Endothelial cell of umbilical vein (primary cell): ENCODE measurements at regions not wholly inside any gene's neighbourhood (a gene's known extent, or its start where the extent isn't known, plus 50 kb on each side); places are given as distances from the start of the nearest gene placed in this dataset.

Experiments
- BruUV-seq: library from RNA; stranded (reverse); fragments of 400-500 nt; replicated peaks from 2 replicates; lab custom pipeline; 2021; lab: Mats Ljungman, UMichigan
- CTCF ChIA-PET: fragments of 300-600, 350-600 bp; sonication (Branson Sonifier 250); formaldehyde crosslinking; loops from one replicate; lab custom pipeline; 2021; ENCODE audit warnings: antibody characterized with exemption, inconsistent platforms; lab: Charles Lee
- POLR2A ChIA-PET: fragments of 300-600, 350-600 bp; sonication (Branson Sonifier 250); formaldehyde crosslinking; loops from one replicate; lab custom pipeline; 2021; ENCODE audit warnings: antibody characterized with exemption, inconsistent platforms; lab: Charles Lee
- DNase-seq: peaks from one replicate; pipeline ENCODE4 v3.0.0-alpha.2; 2011; ENCODE audit warnings: low read depth, low spot score
- FAIRE-seq: peaks from 2 replicates; lab custom pipeline; 2011; peaks lifted over from hg19 to GRCh38; lab: Jason Lieb, UNC
- H2AFZ ChIP-seq: 2 replicates; pipeline ENCODE4 v1.6.0; 2012; ENCODE audit warnings: low read depth, low read length, control low read depth, inconsistent platforms
- H3K27ac ChIP-seq: 2 replicates; pipeline ENCODE4 v1.5.1; 2011; ENCODE audit warnings: low read depth, mild to moderate bottlenecking, control low read depth, low read length, moderate library complexity; ENCODE audit not compliant: insufficient read depth
- H3K27me3 ChIP-seq, 2 experiments: 2 replicates each; pipeline versions ENCODE4 v1.6.0 to v1.6.1; 2011; ENCODE audit warnings: low read length in 2 of 2, mixed read lengths in 1 of 2; ENCODE audit not compliant: control insufficient read depth in 2 of 2, insufficient read depth in 2 of 2
- H3K36me3 ChIP-seq, 2 experiments: 2 replicates in 1 of 2; 3 replicates in 1 of 2; pipeline ENCODE4 v1.5.1; 2011; ENCODE audit warnings: low read length in 2 of 2, mild to moderate bottlenecking in 1 of 2, moderate library complexity in 1 of 2; ENCODE audit not compliant: control insufficient read depth in 2 of 2, insufficient read depth in 2 of 2; ENCODE audit errors: extremely low read depth in 1 of 2
- H3K4me1 ChIP-seq: 3 replicates; pipeline ENCODE4 v1.5.1; 2011; ENCODE audit warnings: mild to moderate bottlenecking, low read length; ENCODE audit not compliant: control insufficient read depth, insufficient read depth; ENCODE audit errors: extremely low read depth
- H3K4me2 ChIP-seq: 2 replicates; pipeline ENCODE4 v1.6.1; 2011; ENCODE audit warnings: low read length, control low read depth, mixed read lengths; ENCODE audit not compliant: insufficient read depth
- H3K4me3 ChIP-seq, 3 experiments: fragments of 200-600 bp in 1 of 3; sonication (generic), shearing (Covaris generic) in 1 of 3; replicated peaks in 1 of 3; 2 replicates each; pipeline ENCODE4 v1.5.1; 2011 to 2016; ENCODE audit warnings: control low read depth in 3 of 3, low read length in 3 of 3, mild to moderate bottlenecking in 2 of 3, inconsistent platforms in 1 of 3, low read depth in 1 of 3, moderate library complexity in 1 of 3; ENCODE audit not compliant: insufficient read depth in 1 of 3
- H3K79me2 ChIP-seq: 2 replicates; pipeline ENCODE4 v1.6.0; 2012; ENCODE audit warnings: low read length, inconsistent platforms; ENCODE audit not compliant: control insufficient read depth, insufficient read depth
- H3K9ac ChIP-seq: replicated peaks from 2 replicates; pipeline ENCODE3; 2011; ENCODE audit warnings: low read length, control low read depth; ENCODE audit not compliant: insufficient read depth; ENCODE audit errors: extremely low read depth
- H3K9me1 ChIP-seq: replicated peaks from 3 replicates; pipeline ENCODE4 v1.6.0; 2011; ENCODE audit warnings: mild to moderate bottlenecking, low read length; ENCODE audit not compliant: control insufficient read depth, insufficient read depth; ENCODE audit errors: extremely low read depth
- H3K9me3 ChIP-seq: replicated peaks from 2 replicates; pipeline ENCODE4 v1.5.1; 2012; ENCODE audit warnings: low read length, inconsistent platforms; ENCODE audit not compliant: control insufficient read depth, insufficient read depth
- H4K20me1 ChIP-seq: replicated peaks from 2 replicates; pipeline ENCODE3; 2011; ENCODE audit warnings: mild to moderate bottlenecking, low read length; ENCODE audit not compliant: control insufficient read depth, insufficient read depth; ENCODE audit errors: extremely low read depth
- CTCF ChIP-seq, 2 donors: IDR thresholded peaks; 1 replicate in 1 of 2; 2 replicates in 1 of 2; pipeline ENCODE4 v1.5.1; 2011; ENCODE audit warnings: low read length in 2 of 2, mild to moderate bottlenecking in 2 of 2, moderate library complexity in 2 of 2, control low read depth in 1 of 2, inconsistent platforms in 1 of 2, low read depth in 1 of 2; ENCODE audit not compliant: insufficient read depth in 1 of 2; ENCODE audit errors: extremely low read depth in 1 of 2
- EZH2 ChIP-seq: IDR thresholded peaks from 2 replicates; pipeline ENCODE4 v1.6.1; 2012; ENCODE audit warnings: borderline replicate concordance, low read depth, mild to moderate bottlenecking, moderate library complexity, low read length, inconsistent platforms; ENCODE audit not compliant: severe bottlenecking
- FOS ChIP-seq: IDR thresholded peaks from 2 replicates; pipeline ENCODE4 v1.6.1; 2011; ENCODE audit warnings: mild to moderate bottlenecking, low read length, moderate library complexity, borderline replicate concordance; ENCODE audit not compliant: insufficient read depth
- GATA2 ChIP-seq: IDR thresholded peaks from 2 replicates; pipeline ENCODE4 v1.7.0; 2011; ENCODE audit warnings: low read depth, mild to moderate bottlenecking, moderate library complexity, mixed read lengths, low read length; ENCODE audit not compliant: insufficient read length, insufficient read depth
- JUN ChIP-seq: IDR thresholded peaks from 2 replicates; pipeline ENCODE4 v1.6.1; 2011; ENCODE audit warnings: borderline replicate concordance, low read depth; ENCODE audit not compliant: insufficient read length, insufficient read depth
- MAX ChIP-seq: IDR thresholded peaks from 2 replicates; pipeline ENCODE4 v1.6.1; 2011; ENCODE audit not compliant: insufficient read depth, insufficient read length
- MYC ChIP-seq: IDR thresholded peaks from one replicate; pipeline ENCODE4 v1.6.1; 2011; ENCODE audit warnings: mild to moderate bottlenecking, low read depth, low read length
- POLR2A ChIP-seq: IDR thresholded peaks from 2 replicates; pipeline ENCODE4 v1.6.1; 2012; ENCODE audit warnings: low read depth, mild to moderate bottlenecking, control low read depth, low read length
- POLR2AphosphoS5 ChIP-seq: IDR thresholded peaks from 2 replicates; pipeline ENCODE4 v1.6.1; 2012; ENCODE audit warnings: low read depth, mild to moderate bottlenecking, control low read depth, low read length, moderate library complexity; ENCODE audit not compliant: insufficient read depth
- dilution Hi-C: fragments of 300-500 bp; cut with MboI; formaldehyde crosslinking; loops from one replicate; pipeline ENCODE4 v1.15.0; 2019; ENCODE audit warnings: low sequenced_read_pairs; ENCODE audit not compliant: extremely low pct_ligation_motif_present
- intact Hi-C: fragments of 100-400 bp; cut with micrococcal nuclease; formaldehyde crosslinking; loops from one replicate; pipeline ENCODE4 v1.10.0; 2022

- Histone ChIP-seq H3K9me3 (no peaks in the 10 kb centered on the region), H3K4me1 (no peaks in the 10 kb centered on the region), H3K27me3 (peaks cover 4 to 8% of the 10 kb centered on the region in 2 experiments), H3K79me2 (no peaks in the 10 kb centered on the region), H3K27ac (no peak overlapping the region), H3K9me1 (no peaks in the 10 kb centered on the region), H2AFZ (no peak overlapping the region), H3K9ac (no peak overlapping the region), H4K20me1 (no peaks in the 10 kb centered on the region), H3K4me3 (no peak overlapping the region), H3K4me2 (no peak overlapping the region), H3K36me3 (no peaks in the 10 kb centered on the region)
- DNase-seq (no peak), FAIRE-seq (no peak)
- CTCF ChIA-PET = interaction anchor here (1.3 kb wide), 1 partner anchor 106 kb away, joined by 3 read pairs; no protein-coding TSS in a partner anchor
- TF ChIP-seq POLR2AphosphoS5 = no peak
- TF ChIP-seq JUN = no peak
- TF ChIP-seq GATA2 = no peak
- TF ChIP-seq CTCF (IDR thresholded peaks at IDR 0.05; ENCODE audit: extremely low read depth in 1 of 2, insufficient read depth in 1 of 2, low read depth in 1 of 2, low read length in 2 of 2) = no peak
- no peak for TF ChIP-seq MAX
- TF ChIP-seq EZH2 = no peak
- no peak for TF ChIP-seq POLR2A
- no peak for TF ChIP-seq MYC
- no peak for TF ChIP-seq FOS
- intact Hi-C loops = no loop called here
- dilution Hi-C loops = no loop called here
- no TSS peak for BruUV-seq
- POLR2A ChIA-PET = no interaction called here
These were observed 59.6 kb downstream of the TMEM270 start for GRCh38 chr7:73920406-73921134.
